ENCODE measurements at regions not wholly inside any gene's neighbourhood (a gene's known extent, or its start where the extent isn't known, plus 50 kb on each side); places are given as distances from the start of the nearest gene placed in this dataset.

DNA sequence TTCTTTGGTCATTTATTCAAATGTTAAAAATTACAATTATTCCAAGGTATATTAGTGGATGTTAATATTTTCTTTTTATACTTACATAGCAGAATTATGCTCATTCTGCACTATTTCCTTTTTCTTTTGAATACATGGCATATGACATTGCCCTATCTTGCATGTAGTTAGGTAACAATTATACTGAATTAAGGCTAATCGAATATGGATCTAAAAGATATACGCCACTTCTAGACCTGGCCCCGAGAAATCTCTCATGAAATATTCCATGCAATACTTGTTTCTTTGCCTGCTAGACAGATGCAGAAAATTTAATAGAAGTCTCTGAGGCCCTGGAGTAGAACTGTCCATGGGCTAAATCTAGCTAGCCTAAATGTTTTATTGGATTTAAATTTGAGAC, 493.4 kb downstream of the OTOL1 start:
- TF ChIP-seq, protein P1, sequence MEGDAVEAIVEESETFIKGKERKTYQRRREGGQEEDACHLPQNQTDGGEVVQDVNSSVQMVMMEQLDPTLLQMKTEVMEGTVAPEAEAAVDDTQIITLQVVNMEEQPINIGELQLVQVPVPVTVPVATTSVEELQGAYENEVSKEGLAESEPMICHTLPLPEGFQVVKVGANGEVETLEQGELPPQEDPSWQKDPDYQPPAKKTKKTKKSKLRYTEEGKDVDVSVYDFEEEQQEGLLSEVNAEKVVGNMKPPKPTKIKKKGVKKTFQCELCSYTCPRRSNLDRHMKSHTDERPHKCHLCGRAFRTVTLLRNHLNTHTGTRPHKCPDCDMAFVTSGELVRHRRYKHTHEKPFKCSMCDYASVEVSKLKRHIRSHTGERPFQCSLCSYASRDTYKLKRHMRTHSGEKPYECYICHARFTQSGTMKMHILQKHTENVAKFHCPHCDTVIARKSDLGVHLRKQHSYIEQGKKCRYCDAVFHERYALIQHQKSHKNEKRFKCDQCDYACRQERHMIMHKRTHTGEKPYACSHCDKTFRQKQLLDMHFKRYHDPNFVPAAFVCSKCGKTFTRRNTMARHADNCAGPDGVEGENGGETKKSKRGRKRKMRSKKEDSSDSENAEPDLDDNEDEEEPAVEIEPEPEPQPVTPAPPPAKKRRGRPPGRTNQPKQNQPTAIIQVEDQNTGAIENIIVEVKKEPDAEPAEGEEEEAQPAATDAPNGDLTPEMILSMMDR (IDR thresholded peaks at IDR 0.05; ENCODE audit: low read depth, low read length), result no peak
- no peak for TF ChIP-seq EZH2phosphoT487 (IDR thresholded peaks at IDR 0.05; ENCODE audit: low read depth)

All from OCI-LY3 (cell line).